GM13976 (cell line): ENCODE measurements at regions not wholly inside any gene's neighbourhood (a gene's known extent, or its start where the extent isn't known, plus 50 kb on each side); places are given as distances from the start of the nearest gene placed in this dataset.

Experiments
- DNase-seq: peaks from one replicate; pipeline ENCODE4 v3.0.0; 2012; ENCODE audit warnings: low spot score
- CTCF ChIP-seq: IDR thresholded peaks from 2 replicates; pipeline ENCODE4 v1.5.1; 2012; ENCODE audit warnings: borderline replicate concordance, mild to moderate bottlenecking; ENCODE audit not compliant: insufficient read depth; ENCODE audit errors: extremely low read depth, missing control alignments, control extremely low read depth
- in situ Hi-C: fragments of 300-500 bp; cut with MboI; formaldehyde crosslinking; loops from one replicate; pipeline ENCODE4 v1.12.0; 2022; ENCODE audit warnings: low sequenced_read_pairs, mixed read lengths, inconsistent platforms; ENCODE audit not compliant: unreplicated experiment

- in situ Hi-C loops, result no loop called here
- no peak for DNase-seq
- TF ChIP-seq CTCF, result no peak
Measured at GRCh38 chr20:60500038-60500701, 541.9 kb downstream of the CDH26 start.

- no peak for DNase-seq
- no peak for TF ChIP-seq CTCF
- in situ Hi-C loops, result no loop called here
Measured at GRCh38 chr20:60501048-60501447, 542.8 kb downstream of the CDH26 start.

- in situ Hi-C loops, result no loop called here
- no peak for DNase-seq
- TF ChIP-seq CTCF, result no peak
Measured at GRCh38 chr20:60502881-60503280, 544.7 kb downstream of the CDH26 start.

- TF ChIP-seq CTCF, result no peak
- no peak for DNase-seq
- in situ Hi-C loops, result no loop called here
Measured at GRCh38 chr20:60505423-60505822, 547.2 kb downstream of the CDH26 start.

- no peak for DNase-seq
- TF ChIP-seq CTCF, result no peak
- in situ Hi-C loops, result no loop called here
Measured at GRCh38 chr20:60506061-60506460, 547.8 kb downstream of the CDH26 start.

GRCh38 chr20:60507087-60507694 lies 549.0 kb downstream of the CDH26 start:
- no peak for TF ChIP-seq CTCF
- no peak for DNase-seq
- in situ Hi-C loops, result no loop called here
